ENCODE measurements at regions not wholly inside any gene's neighbourhood (a gene's known extent, or its start where the extent isn't known, plus 50 kb on each side); places are given as distances from the start of the nearest gene placed in this dataset.

DNA sequence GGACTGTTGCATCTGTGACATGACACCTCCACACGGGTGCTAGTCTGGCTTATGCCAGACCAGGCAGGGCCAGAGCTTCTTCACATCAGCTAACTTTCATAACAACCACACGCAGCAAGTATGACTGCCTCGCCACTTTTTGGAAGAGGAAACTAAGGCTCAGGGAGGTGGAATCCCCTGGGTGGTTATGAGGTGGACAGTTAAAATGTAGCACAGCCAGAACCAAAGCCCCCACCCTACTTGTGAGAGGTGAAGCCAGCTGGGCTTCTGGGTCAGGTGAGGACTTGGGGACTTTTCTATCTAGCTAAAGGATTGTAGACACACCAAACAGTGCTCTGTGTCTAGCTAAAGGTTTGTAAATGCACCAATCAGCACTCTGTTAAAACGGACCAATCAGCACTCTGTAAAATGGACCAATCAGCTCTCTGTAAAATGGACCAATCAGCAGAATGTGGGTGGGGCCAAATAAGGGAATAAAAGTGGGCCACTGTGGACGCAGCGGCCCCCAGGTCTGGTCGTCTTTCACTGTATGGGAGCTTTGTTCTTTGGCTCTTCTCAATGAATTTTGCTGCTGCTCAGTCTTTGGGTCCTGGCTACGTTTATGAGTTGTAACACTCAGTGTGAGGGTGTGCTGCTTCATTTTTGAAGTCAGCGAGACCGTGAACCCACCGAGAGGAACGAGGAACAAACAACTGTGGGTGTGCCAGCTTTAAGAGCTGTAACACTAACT, 171.0 kb downstream of the PTPN20 start:
- Histone ChIP-seq H3K9me2 (ENCODE audit: insufficient read depth) (no peaks in the 10 kb centered on the region), H3K4me1 (replicated peaks; ENCODE audit: insufficient read depth) (peaks cover 11% of the 10 kb centered on the region), H3F3A (ENCODE audit: insufficient read depth, low read depth) (no peaks in the 10 kb centered on the region), H2AFZ (no peak overlapping the region), H3K4me2 (no peak overlapping the region), H3K36me3 (ENCODE audit: low read depth) (no peaks in the 10 kb centered on the region), H3K4me3 (no peak overlapping the region), H3K9me3 (ENCODE audit: insufficient read depth, low read depth) (no peaks in the 10 kb centered on the region), H3K79me2 (ENCODE audit: low read depth) (no peaks in the 10 kb centered on the region), H4K20me1 (ENCODE audit: insufficient read depth) (no peaks in the 10 kb centered on the region), H3K27me3 (ENCODE audit: insufficient read depth, low read depth) (no peaks in the 10 kb centered on the region), H3K27ac (no peak overlapping the region)
- CTCF ChIA-PET = interaction anchor here (0.7 kb wide), 1 partner anchor 175 kb away, joined by 3 read pairs; no protein-coding TSS in a partner anchor
- peak; percentile 26 to 58 for DNase-seq
- no TSS peak for BruUV-seq (replicated peaks)
- intact Hi-C loops (cut with micrococcal nuclease; ENCODE audit: unreplicated experiment) = no loop called here
- POLR2A ChIA-PET (ENCODE audit: unreplicated experiment) = no interaction called here
- TF ChIP-seq, protein P1, sequence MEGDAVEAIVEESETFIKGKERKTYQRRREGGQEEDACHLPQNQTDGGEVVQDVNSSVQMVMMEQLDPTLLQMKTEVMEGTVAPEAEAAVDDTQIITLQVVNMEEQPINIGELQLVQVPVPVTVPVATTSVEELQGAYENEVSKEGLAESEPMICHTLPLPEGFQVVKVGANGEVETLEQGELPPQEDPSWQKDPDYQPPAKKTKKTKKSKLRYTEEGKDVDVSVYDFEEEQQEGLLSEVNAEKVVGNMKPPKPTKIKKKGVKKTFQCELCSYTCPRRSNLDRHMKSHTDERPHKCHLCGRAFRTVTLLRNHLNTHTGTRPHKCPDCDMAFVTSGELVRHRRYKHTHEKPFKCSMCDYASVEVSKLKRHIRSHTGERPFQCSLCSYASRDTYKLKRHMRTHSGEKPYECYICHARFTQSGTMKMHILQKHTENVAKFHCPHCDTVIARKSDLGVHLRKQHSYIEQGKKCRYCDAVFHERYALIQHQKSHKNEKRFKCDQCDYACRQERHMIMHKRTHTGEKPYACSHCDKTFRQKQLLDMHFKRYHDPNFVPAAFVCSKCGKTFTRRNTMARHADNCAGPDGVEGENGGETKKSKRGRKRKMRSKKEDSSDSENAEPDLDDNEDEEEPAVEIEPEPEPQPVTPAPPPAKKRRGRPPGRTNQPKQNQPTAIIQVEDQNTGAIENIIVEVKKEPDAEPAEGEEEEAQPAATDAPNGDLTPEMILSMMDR (conservative IDR thresholded peaks at IDR 0.05) = no peak
- no peak for TF ChIP-seq EZH2 (IDR thresholded peaks at IDR 0.05; ENCODE audit: low read depth)

DNA sequence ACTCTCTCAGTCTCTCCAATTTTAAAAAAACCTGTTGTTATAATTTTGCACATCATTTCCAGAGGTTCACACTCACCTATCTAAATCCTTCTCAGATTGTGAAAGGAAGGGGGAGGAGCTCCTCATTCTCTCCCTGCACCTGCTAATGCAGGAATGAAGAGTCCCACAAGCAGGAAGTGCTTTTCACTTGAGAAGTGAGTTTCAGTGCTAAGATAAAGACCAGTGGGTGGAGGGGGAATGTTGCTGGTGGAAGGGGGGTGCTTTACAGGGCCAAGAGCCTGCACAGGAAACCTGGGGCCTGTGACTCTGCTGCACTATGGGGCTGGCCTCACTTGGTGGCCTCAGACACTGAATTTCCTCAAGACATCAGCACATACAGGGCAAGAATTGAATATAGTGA, 176.4 kb downstream of the PTPN20 start:
- ChIA-PET CTCF (no interaction called here), POLR2A (ENCODE audit: unreplicated experiment) (no interaction called here)
- H3K27me3 ChIP-seq (ENCODE audit: insufficient read depth, low read depth) = no peaks in the 10 kb centered on the region
- H3K4me2 ChIP-seq = no peak overlapping the region
- H3K9me2 ChIP-seq (ENCODE audit: insufficient read depth) = no peaks in the 10 kb centered on the region
- no peaks in the 10 kb centered on the region for H3K4me1 ChIP-seq (replicated peaks; ENCODE audit: insufficient read depth)
- H3K36me3 ChIP-seq (ENCODE audit: low read depth) = no peaks in the 10 kb centered on the region
- intact Hi-C loops (cut with micrococcal nuclease; ENCODE audit: unreplicated experiment) = no loop called here
- H3K9me3 ChIP-seq (ENCODE audit: insufficient read depth, low read depth) = no peaks in the 10 kb centered on the region
- no peaks in the 10 kb centered on the region for H3F3A ChIP-seq (ENCODE audit: insufficient read depth, low read depth)
- H2AFZ ChIP-seq = no peak overlapping the region
- no TSS peak for BruUV-seq (replicated peaks)
- no peak overlapping the region for H3K4me3 ChIP-seq
- H4K20me1 ChIP-seq (ENCODE audit: insufficient read depth) = no peaks in the 10 kb centered on the region
- no peak for DNase-seq
- TF ChIP-seq, protein P1 (conservative IDR thresholded peaks at IDR 0.05) = no peak
- no peak for TF ChIP-seq EZH2 (IDR thresholded peaks at IDR 0.05; ENCODE audit: low read depth)
- H3K27ac ChIP-seq = no peak overlapping the region
- no peaks in the 10 kb centered on the region for H3K79me2 ChIP-seq (ENCODE audit: low read depth)

DNA sequence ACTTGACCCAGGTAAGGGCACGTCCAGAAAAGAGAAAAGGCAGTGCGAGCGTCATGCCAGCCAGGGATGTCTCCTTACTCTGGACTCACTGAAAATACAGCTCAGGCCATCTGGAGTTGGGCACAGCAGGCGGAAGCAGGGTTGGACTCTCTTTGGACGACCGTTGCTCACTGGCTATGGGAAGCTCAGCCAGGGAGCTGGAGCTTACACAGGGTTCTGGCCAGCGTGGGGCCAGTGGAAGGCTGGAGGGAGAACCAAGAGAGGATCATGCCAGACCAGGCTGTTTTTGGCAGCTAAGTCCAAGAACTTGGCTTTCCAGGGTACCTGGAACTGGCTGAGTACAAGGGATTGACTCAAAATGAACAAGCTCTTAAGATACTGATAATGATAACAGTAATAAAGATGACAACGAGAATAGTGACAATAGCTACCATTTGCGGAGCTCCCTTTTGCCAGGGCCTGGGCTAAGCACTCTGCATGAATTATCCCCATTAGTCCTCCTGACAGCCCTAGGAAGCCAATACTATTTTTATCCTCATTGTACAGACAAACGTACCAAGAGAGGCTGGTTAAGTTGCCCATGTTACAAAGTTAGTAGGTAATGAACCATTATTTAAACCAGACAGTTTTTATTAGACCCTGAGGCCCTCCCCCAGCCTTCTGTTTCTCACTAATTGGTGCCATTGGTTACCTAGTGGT, 177.6 kb downstream of the PTPN20 start:
- Histone ChIP-seq H3K4me1 (replicated peaks; ENCODE audit: insufficient read depth) (no peaks in the 10 kb centered on the region), H3K9me2 (ENCODE audit: insufficient read depth) (no peaks in the 10 kb centered on the region), H3F3A (ENCODE audit: insufficient read depth, low read depth) (no peaks in the 10 kb centered on the region), H3K27ac (no peak overlapping the region), H3K27me3 (ENCODE audit: insufficient read depth, low read depth) (no peaks in the 10 kb centered on the region), H4K20me1 (ENCODE audit: insufficient read depth) (no peaks in the 10 kb centered on the region), H3K4me2 (no peak overlapping the region), H3K9me3 (ENCODE audit: insufficient read depth, low read depth) (no peaks in the 10 kb centered on the region), H3K79me2 (ENCODE audit: low read depth) (no peaks in the 10 kb centered on the region), H2AFZ (no peak overlapping the region), H3K4me3 (no peak overlapping the region), H3K36me3 (ENCODE audit: low read depth) (no peaks in the 10 kb centered on the region)
- BruUV-seq (replicated peaks) = no TSS peak
- DNase-seq = no peak
- POLR2A ChIA-PET (ENCODE audit: unreplicated experiment) = no interaction called here
- no peak for TF ChIP-seq EZH2 (IDR thresholded peaks at IDR 0.05; ENCODE audit: low read depth)
- TF ChIP-seq, protein P1 (conservative IDR thresholded peaks at IDR 0.05) = no peak
- CTCF ChIA-PET = no interaction called here
- intact Hi-C loops (cut with micrococcal nuclease; ENCODE audit: unreplicated experiment) = no loop called here
